H1 (cell line): ENCODE measurements at regions not wholly inside any gene's neighbourhood (a gene's known extent, or its start where the extent isn't known, plus 50 kb on each side); places are given as distances from the start of the nearest gene placed in this dataset.

Experiments used
- CTCF ChIA-PET: fragments of 300-600 bp; sonication (Branson Sonifier 250); formaldehyde crosslinking; loops from one replicate; lab custom pipeline; 2021; ENCODE audit not compliant: partially characterized antibody; lab: Charles Lee
- POLR2A ChIA-PET: fragments of 300-600 bp; sonication (Branson Sonifier 250); formaldehyde crosslinking; loops from one replicate; lab custom pipeline; 2021; ENCODE audit warnings: inconsistent platforms; ENCODE audit not compliant: partially characterized antibody; lab: Charles Lee
- DNase-seq, 2 experiments: peaks; one replicate each; pipeline versions ENCODE4 v3.0.0 to v3.0.0-alpha.2; 2010 to 2022; ENCODE audit warnings: low spot score in 2 of 2, low read depth in 1 of 2, mixed read lengths in 1 of 2
- FAIRE-seq: peaks from 2 replicates; lab custom pipeline; 2011; peaks lifted over from hg19 to GRCh38; lab: Jason Lieb, UNC
- H2AFZ ChIP-seq: 2 replicates; pipeline ENCODE4 v1.8.1; 2012; ENCODE audit warnings: low read length, inconsistent platforms
- H2AK5ac ChIP-seq: 2 replicates; pipeline ENCODE4 v1.6.1; 2013; ENCODE audit warnings: low read depth, low read length
- H2BK120ac ChIP-seq: replicated peaks from 2 replicates; pipeline ENCODE3; 2013; ENCODE audit warnings: low read depth, low read length, inconsistent platforms
- H2BK12ac ChIP-seq: 2 replicates; pipeline ENCODE4 v1.6.1; 2013; ENCODE audit warnings: low read depth, low read length
- H2BK15ac ChIP-seq: 2 replicates; pipeline ENCODE4 v1.6.1; 2013; ENCODE audit warnings: low read length
- H2BK20ac ChIP-seq: 2 replicates; pipeline ENCODE4 v1.6.1; 2013; ENCODE audit warnings: low read length
- H2BK5ac ChIP-seq: 2 replicates; pipeline ENCODE4 v1.6.1; 2013; ENCODE audit warnings: low read depth, low read length
- H3K14ac ChIP-seq: 2 replicates; pipeline ENCODE4 v1.6.1; 2013; ENCODE audit warnings: inconsistent platforms; ENCODE audit not compliant: insufficient read length
- H3K18ac ChIP-seq: 2 replicates; pipeline ENCODE4 v1.6.1; 2013; ENCODE audit warnings: low read length; ENCODE audit errors: extremely low read depth
- H3K23ac ChIP-seq: 2 replicates; pipeline ENCODE4 v1.6.1; 2013; ENCODE audit warnings: inconsistent platforms; ENCODE audit not compliant: insufficient read length
- H3K23me2 ChIP-seq: 2 replicates; pipeline ENCODE4 v1.6.1; 2013; ENCODE audit warnings: low read depth, low read length
- H3K27ac ChIP-seq: 2 replicates; pipeline ENCODE4 v1.6.1; 2011; ENCODE audit warnings: low read depth, low read length, inconsistent platforms
- H3K27me3 ChIP-seq, 4 experiments: replicated peaks in 1 of 4; 1 replicate in 1 of 4; 2 replicates in 3 of 4; pipeline versions ENCODE4 v1.6.1 to v1.8.1; 2011 to 2013; ENCODE audit warnings: low read length in 3 of 4, mild to moderate bottlenecking in 3 of 4, inconsistent platforms in 2 of 4, mixed read lengths in 2 of 4, moderate library complexity in 1 of 4; ENCODE audit not compliant: control insufficient read depth in 3 of 4, insufficient read depth in 3 of 4; ENCODE audit errors: extremely low read depth in 1 of 4
- H3K36me3 ChIP-seq, 4 experiments: 2 replicates each; pipeline versions ENCODE4 v1.6.1 to v1.8.1; 2011 to 2013; ENCODE audit warnings: mild to moderate bottlenecking in 4 of 4, low read length in 3 of 4, moderate library complexity in 2 of 4, control low read depth in 1 of 4, inconsistent platforms in 1 of 4; ENCODE audit not compliant: insufficient read depth in 4 of 4, control insufficient read depth in 2 of 4
- H3K4ac ChIP-seq: replicated peaks from 2 replicates; pipeline ENCODE3; 2013; ENCODE audit warnings: low read length, low read depth, mixed read lengths, inconsistent platforms; ENCODE audit not compliant: insufficient read length
- H3K4me1 ChIP-seq, 4 experiments: replicated peaks in 1 of 4; 1 replicate in 1 of 4; 2 replicates in 3 of 4; pipeline versions ENCODE4 v1.6.1 to v1.8.1; 2011 to 2013; ENCODE audit warnings: low read length in 3 of 4, inconsistent platforms in 2 of 4, mixed read lengths in 1 of 4; ENCODE audit not compliant: insufficient read depth in 4 of 4, control insufficient read depth in 3 of 4
- H3K4me2 ChIP-seq, 2 experiments: 2 replicates each; pipeline versions ENCODE4 v1.6.1 to v1.8.1; 2011 to 2013; ENCODE audit warnings: low read depth in 2 of 2, low read length in 2 of 2, control low read depth in 1 of 2, inconsistent platforms in 1 of 2, mild to moderate bottlenecking in 1 of 2; ENCODE audit not compliant: insufficient read depth in 1 of 2
- H3K4me3 ChIP-seq, 4 experiments: fragments of 200-600, 300-600 bp in 1 of 4; sonication (generic), shearing (Covaris generic), sonication (Bioruptor Twin) in 1 of 4; 2 replicates each; pipeline versions ENCODE4 v1.5.1 to v1.8.1; 2011 to 2016; ENCODE audit warnings: low read length in 4 of 4, low read depth in 3 of 4, control low read depth in 2 of 4, inconsistent platforms in 2 of 4, mild to moderate bottlenecking in 2 of 4, mixed read lengths in 1 of 4, moderate library complexity in 1 of 4; ENCODE audit not compliant: insufficient read depth in 2 of 4; ENCODE audit errors: extremely low read depth in 1 of 4
- H3K56ac ChIP-seq: replicated peaks from 2 replicates; pipeline ENCODE3; 2013; ENCODE audit warnings: low read depth, mild to moderate bottlenecking, mixed read lengths, low read length, inconsistent platforms; ENCODE audit not compliant: insufficient read length
- H3K79me1 ChIP-seq: 2 replicates; pipeline ENCODE4 v1.6.1; 2013; ENCODE audit warnings: low read depth, low read length, control low read depth
- H3K79me2 ChIP-seq, 2 experiments: 2 replicates each; pipeline versions ENCODE4 v1.6.1 to v1.8.1; 2012 to 2013; ENCODE audit warnings: low read length in 2 of 2, mild to moderate bottlenecking in 2 of 2, inconsistent platforms in 1 of 2; ENCODE audit not compliant: insufficient read depth in 2 of 2, control insufficient read depth in 1 of 2
- H3K9ac ChIP-seq, 4 experiments: replicated peaks in 1 of 4; 1 replicate in 1 of 4; 2 replicates in 3 of 4; pipeline versions ENCODE4 v1.6.1 to v1.8.1; 2011 to 2013; ENCODE audit warnings: low read depth in 3 of 4, low read length in 3 of 4, control low read depth in 2 of 4, mild to moderate bottlenecking in 2 of 4, moderate library complexity in 2 of 4, inconsistent platforms in 1 of 4; ENCODE audit errors: extremely low read depth in 1 of 4
- H3K9me3 ChIP-seq, 2 experiments: 2 replicates each; pipeline versions ENCODE4 v1.6.1 to v1.8.1; 2012 to 2013; ENCODE audit warnings: mild to moderate bottlenecking in 2 of 2, moderate library complexity in 2 of 2, control low read depth in 1 of 2, inconsistent platforms in 1 of 2, low read depth in 1 of 2, low read length in 1 of 2, mixed read lengths in 1 of 2; ENCODE audit not compliant: insufficient read depth in 2 of 2
- H4K20me1 ChIP-seq, 2 experiments: replicated peaks in 1 of 2; 2 replicates each; pipeline versions ENCODE3 to v1.8.1; 2011 to 2013; ENCODE audit warnings: inconsistent platforms in 2 of 2, low read length in 2 of 2, mild to moderate bottlenecking in 1 of 2; ENCODE audit not compliant: insufficient read depth in 2 of 2, control insufficient read depth in 1 of 2
- H4K5ac ChIP-seq: 2 replicates; pipeline ENCODE4 v1.6.1; 2013; ENCODE audit warnings: low read length, low read depth, mixed read lengths, inconsistent platforms; ENCODE audit not compliant: insufficient read length
- H4K8ac ChIP-seq: 2 replicates; pipeline ENCODE4 v1.8.0; 2013; ENCODE audit warnings: mild to moderate bottlenecking, moderate library complexity, low read length, inconsistent platforms; ENCODE audit not compliant: insufficient read depth; ENCODE audit errors: extremely low read depth
- H4K91ac ChIP-seq: replicated peaks from 2 replicates; pipeline ENCODE3; 2013; ENCODE audit warnings: low read length, mixed read lengths, inconsistent platforms; ENCODE audit not compliant: insufficient read length
- BCL11A ChIP-seq, 2 experiments: IDR thresholded peaks; one replicate each; pipeline ENCODE4 v1.6.1; 2011; ENCODE audit warnings: low read depth in 2 of 2, low read length in 2 of 2, mild to moderate bottlenecking in 2 of 2
- GABPA ChIP-seq: IDR thresholded peaks from 2 replicates; pipeline ENCODE4 v1.6.1; 2011; ENCODE audit warnings: mild to moderate bottlenecking, low read length, moderate library complexity, borderline replicate concordance; ENCODE audit not compliant: insufficient read depth
- TCF12 ChIP-seq: IDR thresholded peaks from 2 replicates; pipeline ENCODE4 v1.6.1; 2011; ENCODE audit warnings: low read depth, mild to moderate bottlenecking, low read length
- TEAD4 ChIP-seq: IDR thresholded peaks from 2 replicates; pipeline ENCODE4 v1.6.1; 2012; ENCODE audit warnings: low read depth, low read length, inconsistent platforms, mixed read lengths
- WGBS, 2 experiments: shearing (Covaris generic) in 1 of 2; methylation state at CpG; one replicate each; pipeline versions ENCODE4 v1.1.6 to v1.1.7; 2013 to 2015; ENCODE audit warnings: low lambda C conversion rate in 2 of 2, mixed read lengths in 2 of 2, inconsistent platforms in 1 of 2, low coverage in 1 of 2, missing lambda C conversion rate in 1 of 2; ENCODE audit not compliant: insufficient replicate concordance in 2 of 2, insufficient coverage in 1 of 2, insufficient read length in 1 of 2; ENCODE audit errors: extremely low coverage in 1 of 2, missing lambda C conversion rate in 1 of 2; 5-methylcytosine and 5-hydroxymethylcytosine counted together

DNA sequence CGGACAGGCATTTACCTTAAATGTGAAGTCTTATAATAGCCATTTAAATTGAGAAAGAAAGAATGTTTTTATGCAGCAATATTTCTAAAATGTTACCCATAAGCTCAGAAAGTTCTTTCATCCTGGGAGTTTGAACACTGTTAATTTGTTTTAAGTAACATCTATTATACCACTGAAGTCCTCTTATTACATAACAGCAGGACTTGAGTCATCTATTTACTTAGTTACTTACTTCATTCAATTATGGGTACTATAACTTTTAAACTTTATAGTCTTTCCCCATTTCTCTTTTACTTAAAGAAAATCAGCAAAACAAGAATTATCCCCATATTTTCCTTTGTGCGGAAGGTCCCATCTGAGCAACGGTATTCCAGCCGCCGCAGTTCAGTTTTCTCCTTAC lies 473.1 kb downstream of the ETNK1 start:
- DNase-seq (no peak), FAIRE-seq (no peak)
- H3K56ac ChIP-seq = no peak overlapping the region
- POLR2A ChIA-PET = no interaction called here
- H2BK15ac ChIP-seq = no peak overlapping the region
- H3K79me1 ChIP-seq = no peaks in the 10 kb centered on the region
- H3K4me3 ChIP-seq = no peak overlapping the region
- H3K14ac ChIP-seq = no peak overlapping the region
- no peak overlapping the region for H2AK5ac ChIP-seq
- H3K18ac ChIP-seq = no peak overlapping the region
- no peak overlapping the region for H2BK20ac ChIP-seq
- no peak overlapping the region for H2AFZ ChIP-seq
- H2BK120ac ChIP-seq = no peak overlapping the region
- no peak overlapping the region for H2BK5ac ChIP-seq
- TF ChIP-seq TEAD4 (no peak), BCL11A (IDR thresholded peaks at IDR 0.05; ENCODE audit: low read depth in 2 of 2, low read length in 2 of 2) (no peak), TCF12 (no peak), GABPA (no peak)
- H3K23me2 ChIP-seq = no peaks in the 10 kb centered on the region
- H2BK12ac ChIP-seq = no peak overlapping the region
- no peak overlapping the region for H3K9ac ChIP-seq
- H3K4ac ChIP-seq = no peak overlapping the region
- no peak overlapping the region for H3K27ac ChIP-seq
- H4K91ac ChIP-seq = no peak overlapping the region
- H3K36me3 ChIP-seq = no peaks in the 10 kb centered on the region
- H4K5ac ChIP-seq = no peak overlapping the region
- H3K27me3 ChIP-seq = no peaks in the 10 kb centered on the region
- H3K4me1 ChIP-seq = peaks cover 2 to 12% (median 9%) of the 10 kb centered on the region in 4 experiments
- WGBS, 2 experiments = 91% methylated on average over 5 of the region's 5 CpGs; no CpG with 5 or more reads in 1 of the 2 experiments
- no peaks in the 10 kb centered on the region for H3K79me2 ChIP-seq
- H4K8ac ChIP-seq = no peak overlapping the region
- H3K9me3 ChIP-seq = no peaks in the 10 kb centered on the region
- CTCF ChIA-PET = no interaction called here
- H4K20me1 ChIP-seq = no peaks in the 10 kb centered on the region
- no peak overlapping the region for H3K23ac ChIP-seq
- H3K4me2 ChIP-seq = no peak overlapping the region
